GM19468 (cell line): ENCODE measurements at regions not wholly inside any gene's neighbourhood (a gene's known extent, or its start where the extent isn't known, plus 50 kb on each side); places are given as distances from the start of the nearest gene placed in this dataset.
"Not testable (repeated sequence)": the region's sequence is repeated elsewhere in the genome, so short reads cannot be mapped to it uniquely, and the experiment has no call there.

Experiments used
- ATAC-seq: cut with Tn5 transposase; IDR thresholded peaks from one replicate; pipeline ENCODE4 v1.9.1; 2021; ENCODE audit warnings: mild to moderate bottlenecking, moderate library complexity, moderate number of reproducible peaks; ENCODE audit not compliant: unreplicated experiment; ENCODE audit errors: extremely low read depth

- ATAC-seq, result not testable (repeated sequence)
Measured at GRCh38 chr14:27831978-27832377, 934.6 kb upstream of the FOXG1 start.

GRCh38 chr14:27833001-27833400 is 933.6 kb upstream of the FOXG1 start:
- not testable (repeated sequence) for ATAC-seq

- ATAC-seq, result no peak
Measured at GRCh38 chr14:27836386-27836785, 930.2 kb upstream of the FOXG1 start.

GRCh38 chr14:27845241-27845850 is 921.2 kb upstream of the FOXG1 start:
- no peak for ATAC-seq

- ATAC-seq, result no peak
Measured at GRCh38 chr14:27845902-27846301, 920.7 kb upstream of the FOXG1 start.

GRCh38 chr14:27847480-27847879 is 919.1 kb upstream of the FOXG1 start:
- ATAC-seq, result not testable (repeated sequence)

- ATAC-seq, result not testable (repeated sequence)
Measured at GRCh38 chr14:27849193-27849592, 917.4 kb upstream of the FOXG1 start.

- ATAC-seq, result no peak
Measured at GRCh38 chr14:27862684-27863083, 903.9 kb upstream of the FOXG1 start.

GRCh38 chr14:27863166-27863565 is 903.4 kb upstream of the FOXG1 start:
- no peak for ATAC-seq

- no peak for ATAC-seq
Measured at GRCh38 chr14:27881063-27881462, 885.5 kb upstream of the FOXG1 start.

- ATAC-seq, result no peak
Measured at GRCh38 chr14:27881646-27882045, 884.9 kb upstream of the FOXG1 start.

GRCh38 chr14:27886256-27886655 is 880.3 kb upstream of the FOXG1 start:
- no peak for ATAC-seq

- no peak for ATAC-seq
Measured at GRCh38 chr14:27890259-27890658, 876.3 kb upstream of the FOXG1 start.

GRCh38 chr14:27908484-27908883 is 858.1 kb upstream of the FOXG1 start:
- not testable (repeated sequence) for ATAC-seq

- no peak for ATAC-seq
Measured at GRCh38 chr14:27916326-27916725, 850.3 kb upstream of the FOXG1 start.

- ATAC-seq, result no peak
Measured at GRCh38 chr14:27917896-27918295, 848.7 kb upstream of the FOXG1 start.

GRCh38 chr14:27927519-27927918 is 839.1 kb upstream of the FOXG1 start:
- no peak for ATAC-seq

- no peak for ATAC-seq
Measured at GRCh38 chr14:27929797-27930347, 836.7 kb upstream of the FOXG1 start.

GRCh38 chr14:27938392-27938791 is 828.2 kb upstream of the FOXG1 start:
- ATAC-seq, result no peak

GRCh38 chr14:27945512-27945911 is 821.1 kb upstream of the FOXG1 start:
- no peak for ATAC-seq

GRCh38 chr14:27958757-27959156 is 807.8 kb upstream of the FOXG1 start:
- ATAC-seq, result no peak

- ATAC-seq, result no peak
Measured at GRCh38 chr14:27995691-27996090, 770.9 kb upstream of the FOXG1 start.
